CD4-positive, alpha-beta T cell treated with Interleukin-15 for 4 hours (primary cell): ENCODE measurements at regions not wholly inside any gene's neighbourhood (a gene's known extent, or its start where the extent isn't known, plus 50 kb on each side); places are given as distances from the start of the nearest gene placed in this dataset.

Experiments
- DNase-seq: peaks from one replicate; pipeline ENCODE4 v3.0.0-alpha.2; 2020; ENCODE audit warnings: low spot score

GRCh38 chr5:4229414-4230292, 634.0 kb downstream of the IRX1 start:
- no peak for DNase-seq

- DNase-seq, result no peak
These were observed 634.8 kb downstream of the IRX1 start for GRCh38 chr5:4230471-4230785.

GRCh38 chr5:4230786-4231641, 635.4 kb downstream of the IRX1 start:
- DNase-seq, result no peak

GRCh38 chr5:4232084-4232483, 636.5 kb downstream of the IRX1 start:
- no peak for DNase-seq

- no peak for DNase-seq
These were observed 638.0 kb downstream of the IRX1 start for GRCh38 chr5:4233671-4234070.

- DNase-seq, result no peak
These were observed 648.0 kb downstream of the IRX1 start for GRCh38 chr5:4243479-4244264.

GRCh38 chr5:4244306-4244705, 648.7 kb downstream of the IRX1 start:
- DNase-seq, result no peak

GRCh38 chr5:4245076-4245475, 649.4 kb downstream of the IRX1 start:
- no peak for DNase-seq

GRCh38 chr5:4245511-4245910, 649.9 kb downstream of the IRX1 start:
- DNase-seq, result no peak

- no peak for DNase-seq
These were observed 650.8 kb downstream of the IRX1 start for GRCh38 chr5:4246447-4246846.

- DNase-seq, result no peak
These were observed 654.6 kb downstream of the IRX1 start for GRCh38 chr5:4250254-4250653.

GRCh38 chr5:4252385-4252784, 656.8 kb downstream of the IRX1 start:
- no peak for DNase-seq

- DNase-seq, result no peak
These were observed 659.1 kb downstream of the IRX1 start for GRCh38 chr5:4254736-4255135.

GRCh38 chr5:4255441-4255840, 659.8 kb downstream of the IRX1 start:
- no peak for DNase-seq

- no peak for DNase-seq
These were observed 662.5 kb downstream of the IRX1 start for GRCh38 chr5:4258170-4258569.

GRCh38 chr5:4271193-4271592, 675.6 kb downstream of the IRX1 start:
- DNase-seq, result no peak

GRCh38 chr5:4275232-4275631, 679.6 kb downstream of the IRX1 start:
- DNase-seq, result no peak

GRCh38 chr5:4294878-4295277, 699.2 kb downstream of the IRX1 start:
- no peak for DNase-seq

- no peak for DNase-seq
These were observed 700.2 kb downstream of the IRX1 start for GRCh38 chr5:4295663-4296339.

- DNase-seq, result no peak
These were observed 710.4 kb downstream of the IRX1 start for GRCh38 chr5:4306057-4306456.

- DNase-seq, result no peak
These were observed 713.4 kb downstream of the IRX1 start for GRCh38 chr5:4309026-4309425.

- DNase-seq, result no peak
These were observed 717.5 kb downstream of the IRX1 start for GRCh38 chr5:4313138-4313537.
